ENCODE measurements at regions not wholly inside any gene's neighbourhood (a gene's known extent, or its start where the extent isn't known, plus 50 kb on each side); places are given as distances from the start of the nearest gene placed in this dataset.
A peak's percentile ranks its signal among the peaks of the same experiment; 100 is the strongest.

GRCh38 chr3:135473449-135473848 lies 492.1 kb upstream of the PPP2R3A start:
- DNase-seq (ENCODE audit: low read depth) = no peak

GRCh38 chr3:135487261-135487660 lies 478.3 kb upstream of the PPP2R3A start:
- no peak for DNase-seq (ENCODE audit: low read depth)

- DNase-seq (ENCODE audit: low read depth) = no peak
Measured at GRCh38 chr3:135490219-135490915, 475.2 kb upstream of the PPP2R3A start.

- peak; percentile 5 for DNase-seq (ENCODE audit: low read depth)
Measured at GRCh38 chr3:135491491-135492205, 473.9 kb upstream of the PPP2R3A start.

- DNase-seq (ENCODE audit: low read depth) = no peak
Measured at GRCh38 chr3:135495891-135496290, 469.6 kb upstream of the PPP2R3A start.

GRCh38 chr3:135497979-135498378 lies 467.5 kb upstream of the PPP2R3A start:
- DNase-seq (ENCODE audit: low read depth) = no peak

GRCh38 chr3:135499426-135499825 lies 466.1 kb upstream of the PPP2R3A start:
- no peak for DNase-seq (ENCODE audit: low read depth)

GRCh38 chr3:135500034-135500433 lies 465.5 kb upstream of the PPP2R3A start:
- no peak for DNase-seq (ENCODE audit: low read depth)

- DNase-seq (ENCODE audit: low read depth) = no peak
Measured at GRCh38 chr3:135503065-135503759, 462.3 kb upstream of the PPP2R3A start.

- peak; percentile 66 for DNase-seq (ENCODE audit: low read depth)
Measured at GRCh38 chr3:135503760-135504686, 461.5 kb upstream of the PPP2R3A start.

- peak; percentile 88 for DNase-seq (ENCODE audit: low read depth)
Measured at GRCh38 chr3:135513106-135514059, 452.1 kb upstream of the PPP2R3A start.

GRCh38 chr3:135514060-135514448 lies 451.5 kb upstream of the PPP2R3A start:
- peak; percentile 68 for DNase-seq (ENCODE audit: low read depth)

- DNase-seq (ENCODE audit: low read depth) = peak; percentile 49
Measured at GRCh38 chr3:135516143-135516542, 449.4 kb upstream of the PPP2R3A start.

- DNase-seq (ENCODE audit: low read depth) = no peak
Measured at GRCh38 chr3:135528413-135529015, 437.0 kb upstream of the PPP2R3A start.

- DNase-seq (ENCODE audit: low read depth) = no peak
Measured at GRCh38 chr3:135532021-135532420, 433.5 kb upstream of the PPP2R3A start.

GRCh38 chr3:135538123-135538522 lies 427.4 kb upstream of the PPP2R3A start:
- DNase-seq (ENCODE audit: low read depth) = no peak

- DNase-seq (ENCODE audit: low read depth) = no peak
Measured at GRCh38 chr3:135539351-135539750, 426.2 kb upstream of the PPP2R3A start.

GRCh38 chr3:135539854-135540253 lies 425.7 kb upstream of the PPP2R3A start:
- DNase-seq (ENCODE audit: low read depth) = no peak

- DNase-seq (ENCODE audit: low read depth) = no peak
Measured at GRCh38 chr3:135549928-135550494, 415.5 kb upstream of the PPP2R3A start.

GRCh38 chr3:135556174-135556573 lies 409.4 kb upstream of the PPP2R3A start:
- peak; percentile 11 for DNase-seq (ENCODE audit: low read depth)
